Raji (cell line): ENCODE measurements at regions not wholly inside any gene's neighbourhood (a gene's known extent, or its start where the extent isn't known, plus 50 kb on each side); places are given as distances from the start of the nearest gene placed in this dataset.

Experiments
- POLR2A ChIP-seq: IDR thresholded peaks from 2 replicates; pipeline ENCODE4 v1.6.1; 2011; ENCODE audit warnings: low read depth, low read length, control low read depth; ENCODE audit not compliant: insufficient read depth

GRCh38 chr3:102006812-102007485 lies 157.6 kb downstream of the NFKBIZ start:
- TF ChIP-seq POLR2A: no peak

- no peak for TF ChIP-seq POLR2A
Observed at GRCh38 chr3:102016417-102016816, 167.1 kb downstream of the NFKBIZ start.

GRCh38 chr3:102017784-102018183 lies 168.5 kb downstream of the NFKBIZ start:
- no peak for TF ChIP-seq POLR2A

- no peak for TF ChIP-seq POLR2A
Observed at GRCh38 chr3:102018551-102018950, 169.2 kb downstream of the NFKBIZ start.

GRCh38 chr3:102020735-102021134 lies 171.4 kb downstream of the NFKBIZ start:
- TF ChIP-seq POLR2A: no peak

- no peak for TF ChIP-seq POLR2A
Observed at GRCh38 chr3:102024270-102024904, 175.1 kb downstream of the NFKBIZ start.

- no peak for TF ChIP-seq POLR2A
Observed at GRCh38 chr3:102025606-102026270, 176.4 kb downstream of the NFKBIZ start.

- TF ChIP-seq POLR2A: no peak
Observed at GRCh38 chr3:102026656-102027055, 177.3 kb downstream of the NFKBIZ start.

GRCh38 chr3:102030661-102031060 lies 181.3 kb downstream of the NFKBIZ start:
- no peak for TF ChIP-seq POLR2A

- no peak for TF ChIP-seq POLR2A
Observed at GRCh38 chr3:102031834-102032233, 182.5 kb downstream of the NFKBIZ start.

GRCh38 chr3:102032491-102033383 lies 183.4 kb downstream of the NFKBIZ start:
- no peak for TF ChIP-seq POLR2A

- no peak for TF ChIP-seq POLR2A
Observed at GRCh38 chr3:102034639-102035451, 185.5 kb downstream of the NFKBIZ start.

- TF ChIP-seq POLR2A: no peak
Observed at GRCh38 chr3:102036017-102036416, 186.7 kb downstream of the NFKBIZ start.

- TF ChIP-seq POLR2A: no peak
Observed at GRCh38 chr3:102036472-102036871, 187.2 kb downstream of the NFKBIZ start.
